Esophagus mucosa (tissue), 1 donor: ENCODE measurements at regions not wholly inside any gene's neighbourhood (a gene's known extent, or its start where the extent isn't known, plus 50 kb on each side); places are given as distances from the start of the nearest gene placed in this dataset.
"Not testable (repeated sequence)": the region's sequence is repeated elsewhere in the genome, so short reads cannot be mapped to it uniquely, and the experiment has no call there.

Source experiments
- ATAC-seq: fragments of 200-7000 bp; cut with Tn5 transposase; one replicate; pipeline ENCODE4 v1.9.1; 2020
- donor health status: DM: yes; HTN: yes; CAD: no.

DNA sequence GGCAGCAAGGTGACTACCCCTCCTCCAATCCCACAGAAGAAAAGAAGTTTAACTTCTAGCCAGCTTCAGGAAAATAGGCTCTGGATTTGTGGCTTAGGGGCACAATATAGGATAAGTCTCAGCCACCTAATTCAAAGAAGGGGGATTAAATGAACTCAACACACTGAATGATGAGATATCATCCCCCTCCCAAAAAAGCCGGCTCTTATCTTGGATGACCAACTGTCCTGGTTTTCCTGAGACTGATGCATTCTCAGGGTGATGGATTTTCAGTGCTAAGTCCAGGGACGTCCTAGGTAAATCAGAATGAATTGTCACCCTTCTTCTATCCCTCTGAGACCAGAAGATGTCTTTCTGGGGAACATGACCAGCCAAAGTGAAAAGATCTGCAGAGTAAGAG lies 487.0 kb upstream of the PROK2 start:
- ATAC-seq = no peak

DNA sequence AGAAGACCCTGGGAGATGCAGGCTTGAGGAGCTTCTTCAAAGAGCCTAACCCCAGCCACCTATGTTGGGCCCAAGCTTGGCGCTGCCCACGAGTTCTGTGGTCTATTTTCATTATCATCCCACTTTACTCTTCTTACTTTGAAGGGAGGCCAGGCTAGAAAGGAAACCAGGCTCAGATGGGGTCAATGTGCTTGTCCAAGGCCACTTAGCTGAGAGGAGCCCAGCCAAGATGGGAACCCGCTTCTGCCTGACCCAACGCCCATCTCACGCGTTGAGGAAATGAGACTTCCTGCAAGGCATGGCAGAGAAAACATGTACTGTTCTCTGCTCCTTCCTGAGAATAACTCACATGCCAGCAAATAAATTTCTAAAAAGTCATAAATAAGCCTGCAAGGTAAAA lies 486.3 kb upstream of the PROK2 start:
- ATAC-seq = peak; percentile 15

DNA sequence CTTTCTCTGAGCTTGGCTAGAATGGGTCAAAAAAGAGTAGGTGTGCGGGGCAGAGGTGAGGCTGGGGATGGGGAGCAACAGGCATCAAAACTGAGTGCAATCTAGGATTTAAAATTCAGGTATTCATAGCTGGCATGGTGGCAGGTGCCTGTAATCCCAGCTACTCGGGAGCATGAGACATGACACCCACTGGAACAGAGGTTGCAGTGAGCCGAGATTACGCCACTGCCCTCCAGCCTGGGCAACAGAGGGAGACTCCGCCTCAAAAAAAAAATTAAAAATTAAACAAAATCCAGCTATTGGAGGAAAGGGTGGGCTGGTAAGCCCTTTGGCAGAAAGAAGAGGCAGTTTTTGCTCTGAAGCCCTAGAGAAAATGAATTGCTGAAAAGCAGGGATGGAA lies 485.8 kb upstream of the PROK2 start:
- ATAC-seq = no peak

DNA sequence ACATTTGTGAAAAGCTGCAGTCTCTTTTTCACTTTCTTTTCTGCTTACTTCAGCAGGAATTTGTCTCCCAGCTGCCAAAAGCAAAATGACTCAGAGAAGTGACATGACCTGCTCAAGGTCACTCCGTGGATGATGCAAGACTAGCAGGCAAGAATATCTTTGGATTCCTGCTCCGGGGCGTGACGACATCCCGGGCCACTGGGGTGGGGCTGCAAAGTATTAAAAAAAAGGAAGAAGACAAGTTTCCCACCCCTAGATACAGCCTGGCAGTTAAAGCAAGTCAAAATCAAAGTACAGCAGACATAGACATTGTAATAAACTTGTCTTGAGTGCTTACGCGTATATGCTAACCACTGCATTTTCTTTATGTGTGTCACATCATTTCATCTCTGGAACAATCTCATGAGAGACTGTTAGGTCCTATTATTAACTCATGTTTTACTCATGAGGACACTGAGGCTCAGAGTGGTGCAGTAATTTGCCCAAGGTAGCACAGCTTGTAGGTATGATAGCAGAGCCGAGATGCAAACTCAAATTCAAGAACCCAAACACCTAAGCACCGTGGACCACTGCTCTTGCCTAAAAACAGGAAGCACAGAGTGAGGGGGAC lies 485.2 kb upstream of the PROK2 start:
- peak; percentile 87 for ATAC-seq

DNA sequence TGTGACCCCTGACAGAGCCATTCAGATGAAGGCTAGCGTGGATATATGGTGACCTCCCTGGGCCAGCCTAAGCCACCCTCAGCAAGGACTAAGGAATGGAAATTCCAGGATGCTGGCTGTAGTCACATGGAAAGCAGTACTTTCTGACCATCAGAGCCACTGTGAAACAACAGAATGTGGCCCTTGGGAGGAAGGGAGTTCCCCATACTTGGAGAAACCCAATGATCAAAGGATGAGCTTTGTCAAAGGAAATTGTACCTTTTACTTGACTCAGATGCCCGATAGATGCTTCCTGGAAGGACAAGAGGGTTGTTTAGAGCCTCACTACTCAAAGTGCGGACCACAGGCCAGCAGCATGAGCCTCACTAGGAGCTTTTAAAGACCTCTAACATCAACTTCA lies 484.5 kb upstream of the PROK2 start:
- ATAC-seq = no peak

DNA sequence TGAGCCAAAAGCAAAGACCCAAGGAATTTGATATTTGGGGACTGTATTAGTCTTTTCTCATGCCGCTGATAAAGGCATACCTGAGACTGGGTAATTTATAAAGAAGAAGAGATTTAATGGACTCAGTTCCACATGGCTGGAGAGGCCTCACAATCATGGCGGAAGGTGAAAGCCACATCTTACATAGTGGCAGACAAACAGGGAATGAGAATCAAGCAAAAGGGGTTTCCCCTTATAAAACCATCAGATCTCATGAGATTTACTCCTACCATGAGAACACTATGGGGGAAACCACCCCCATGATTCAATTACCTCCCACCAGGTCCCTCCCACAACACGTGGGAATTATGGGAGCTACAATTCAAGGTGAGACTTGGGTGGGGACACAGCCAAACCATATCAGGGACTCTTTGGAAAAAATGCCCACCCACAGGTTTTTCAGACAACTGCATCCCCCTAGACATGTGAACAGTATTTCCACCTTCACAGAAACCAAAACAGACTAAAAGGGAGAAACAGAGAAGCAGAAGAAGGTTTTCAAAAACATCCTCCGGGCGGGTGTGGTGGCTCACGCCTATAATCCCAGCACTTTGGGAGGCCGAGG lies 482.1 kb upstream of the PROK2 start:
- ATAC-seq = not testable (repeated sequence)

DNA sequence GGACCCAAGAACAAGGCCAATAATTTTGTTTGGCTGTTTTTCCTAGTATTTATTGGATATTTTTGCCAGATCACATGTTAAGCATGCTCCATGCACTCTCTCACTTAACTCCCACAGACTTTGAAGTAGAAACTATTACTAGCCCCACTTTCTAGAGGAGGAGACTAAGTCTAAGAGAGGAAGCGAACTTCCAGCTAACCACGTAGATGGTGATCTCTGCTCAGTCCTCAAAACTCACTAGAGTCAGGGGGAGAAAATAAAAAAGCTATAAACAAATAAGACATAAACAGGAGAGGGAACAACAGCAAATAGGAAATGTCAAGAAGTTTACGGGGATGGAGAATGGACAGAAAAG lies 481.0 kb upstream of the PROK2 start:
- no peak for ATAC-seq

DNA sequence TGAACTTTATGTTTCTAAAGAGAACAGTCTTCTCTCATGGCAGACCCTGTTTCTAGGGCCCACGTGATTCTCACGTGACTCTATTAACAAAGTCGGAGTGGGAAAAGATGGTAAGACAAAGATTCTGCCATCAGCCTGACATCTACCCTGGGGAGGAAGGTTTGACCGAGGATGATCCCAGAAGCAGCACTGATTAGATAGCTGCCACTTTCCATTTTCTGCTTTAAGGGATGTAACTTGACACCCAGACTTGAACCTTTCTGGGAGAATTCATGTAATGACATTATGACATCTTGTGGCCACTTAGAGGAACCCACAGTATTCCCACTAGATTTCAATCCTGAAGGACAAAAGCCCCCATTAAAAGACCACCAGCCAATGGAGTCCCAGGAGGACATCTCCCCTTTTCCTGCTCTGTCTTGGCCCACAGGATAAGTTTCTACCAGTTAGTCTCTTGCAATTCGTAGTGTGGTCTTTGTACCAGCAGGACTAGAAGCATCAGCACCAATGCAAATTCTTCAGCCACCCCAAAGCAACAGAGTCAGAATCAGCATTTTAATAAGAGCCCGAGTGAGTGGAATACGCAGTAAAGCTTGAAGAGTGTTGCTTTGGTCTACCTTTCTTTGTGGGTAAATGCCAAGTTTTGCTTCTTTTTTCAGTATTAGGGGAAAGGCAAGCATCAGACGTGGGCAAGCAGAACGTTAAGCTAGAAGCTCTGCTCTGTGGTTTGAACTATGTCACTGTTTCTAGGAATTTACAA lies 480.5 kb upstream of the PROK2 start:
- ATAC-seq = no peak

DNA sequence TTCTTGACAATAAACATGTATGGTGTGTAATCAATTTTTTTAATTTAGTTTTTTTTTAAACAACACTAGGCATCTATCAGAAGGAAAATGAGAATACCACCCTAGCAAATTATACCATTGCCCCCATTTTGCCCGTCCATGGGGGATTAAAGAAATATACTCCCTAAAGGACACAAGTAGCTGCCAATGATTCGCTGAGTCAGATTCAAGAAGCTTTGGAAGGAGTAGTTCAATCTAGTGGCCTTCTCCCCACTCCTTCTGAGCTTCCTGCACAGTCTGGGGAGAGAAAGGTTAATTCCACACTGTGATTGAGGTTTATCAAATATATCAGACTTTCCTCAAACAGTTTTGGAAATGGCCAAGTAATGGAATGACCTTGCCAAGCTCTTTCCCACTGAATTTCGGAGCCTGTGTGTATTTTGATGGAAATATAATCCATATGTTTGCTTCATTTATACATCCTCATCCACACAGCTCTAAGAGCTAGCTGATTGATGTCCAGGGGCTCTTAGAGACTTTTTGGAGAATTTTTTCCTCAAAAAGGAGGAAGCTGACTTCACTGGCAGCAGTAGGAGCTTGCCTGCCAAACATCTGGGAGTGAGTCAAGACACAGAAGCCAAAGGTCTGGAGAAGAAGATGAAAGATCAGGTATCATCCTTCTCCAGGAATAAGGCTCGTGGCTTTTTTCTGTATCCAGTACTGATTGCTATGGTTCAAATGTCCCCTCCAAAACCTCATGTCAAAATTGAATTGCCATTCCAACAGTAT lies 478.5 kb upstream of the PROK2 start:
- no peak for ATAC-seq

DNA sequence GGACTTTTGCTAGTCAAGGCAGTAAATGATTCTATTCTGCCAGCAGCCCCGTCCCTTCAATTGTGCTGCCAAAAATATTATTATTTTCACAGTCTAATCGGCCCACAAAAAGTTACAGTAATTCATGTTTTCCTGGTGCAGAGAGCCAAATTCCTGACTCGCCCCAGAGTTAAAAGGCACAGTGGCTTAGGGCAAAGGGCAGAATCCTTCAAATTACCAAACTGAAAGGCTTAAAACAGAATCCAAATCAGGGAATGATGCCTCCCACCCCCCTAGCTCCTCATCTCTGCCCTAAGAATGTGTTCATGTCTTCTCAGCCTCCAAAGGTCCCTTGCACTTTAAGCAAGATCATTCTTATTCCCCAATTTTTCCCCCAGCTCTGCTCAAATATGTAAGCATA lies 477.8 kb upstream of the PROK2 start:
- no peak for ATAC-seq

DNA sequence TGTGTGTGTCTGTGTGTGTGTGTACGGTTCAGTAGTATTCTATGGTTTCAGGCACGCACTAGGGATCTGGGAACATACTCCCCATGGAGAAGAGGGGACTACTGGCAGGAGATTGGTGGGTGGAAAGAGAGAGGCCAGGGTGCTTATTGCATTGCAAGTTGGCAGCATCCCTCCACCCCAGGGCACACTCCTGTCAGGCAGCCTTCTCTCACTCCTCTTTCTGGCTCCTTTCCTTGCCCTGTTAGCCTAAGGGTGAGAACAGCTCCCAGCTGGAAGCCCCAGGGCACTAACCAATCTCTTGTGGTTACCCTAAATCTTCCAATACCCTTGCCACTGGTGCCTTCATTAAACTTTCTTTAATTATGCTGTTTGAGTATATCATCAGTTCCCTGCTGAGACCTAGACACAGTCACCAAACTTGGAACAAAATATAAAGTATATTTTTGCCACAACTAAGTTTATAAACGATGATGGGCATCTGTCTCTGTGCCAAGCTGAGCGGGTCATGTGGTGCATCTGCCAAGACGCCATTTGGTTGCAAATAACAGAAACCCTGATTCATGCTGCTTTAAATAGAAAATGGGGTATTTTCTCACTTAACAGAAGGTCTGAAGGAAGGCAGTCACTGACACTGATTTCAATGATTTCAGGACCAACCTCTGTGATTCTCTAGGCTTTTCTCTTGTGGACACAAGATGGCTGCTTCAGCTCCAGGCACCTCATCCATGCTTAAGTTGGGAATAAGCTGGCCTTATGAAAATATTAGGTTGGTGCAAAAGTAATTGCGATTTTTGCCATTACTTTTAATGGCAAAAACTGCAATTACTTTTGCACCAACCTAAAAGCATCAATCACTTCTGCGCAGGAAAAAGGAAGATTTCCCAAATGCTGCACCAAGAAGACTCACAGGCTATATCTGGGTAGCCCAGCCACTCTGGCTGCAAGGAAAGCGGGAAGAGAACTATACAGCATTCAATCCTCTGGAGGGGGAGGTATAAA lies 476.9 kb upstream of the PROK2 start:
- ATAC-seq = no peak

DNA sequence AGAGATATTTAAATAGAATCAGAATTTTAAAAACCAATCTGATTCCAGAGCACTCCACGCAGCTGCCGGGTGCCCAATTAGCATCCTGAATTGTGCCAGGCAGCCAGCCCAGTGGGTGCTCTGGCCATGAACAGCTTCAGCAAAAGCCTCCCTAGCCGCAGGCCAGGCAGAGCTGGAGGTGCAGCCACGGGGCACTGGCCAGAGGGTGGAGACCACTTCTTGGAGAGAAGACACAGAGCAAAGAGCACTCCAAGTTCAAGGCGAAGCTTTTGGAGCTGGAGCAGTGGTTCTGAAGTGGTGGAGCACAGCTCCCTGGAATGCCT lies 475.6 kb upstream of the PROK2 start:
- no peak for ATAC-seq

DNA sequence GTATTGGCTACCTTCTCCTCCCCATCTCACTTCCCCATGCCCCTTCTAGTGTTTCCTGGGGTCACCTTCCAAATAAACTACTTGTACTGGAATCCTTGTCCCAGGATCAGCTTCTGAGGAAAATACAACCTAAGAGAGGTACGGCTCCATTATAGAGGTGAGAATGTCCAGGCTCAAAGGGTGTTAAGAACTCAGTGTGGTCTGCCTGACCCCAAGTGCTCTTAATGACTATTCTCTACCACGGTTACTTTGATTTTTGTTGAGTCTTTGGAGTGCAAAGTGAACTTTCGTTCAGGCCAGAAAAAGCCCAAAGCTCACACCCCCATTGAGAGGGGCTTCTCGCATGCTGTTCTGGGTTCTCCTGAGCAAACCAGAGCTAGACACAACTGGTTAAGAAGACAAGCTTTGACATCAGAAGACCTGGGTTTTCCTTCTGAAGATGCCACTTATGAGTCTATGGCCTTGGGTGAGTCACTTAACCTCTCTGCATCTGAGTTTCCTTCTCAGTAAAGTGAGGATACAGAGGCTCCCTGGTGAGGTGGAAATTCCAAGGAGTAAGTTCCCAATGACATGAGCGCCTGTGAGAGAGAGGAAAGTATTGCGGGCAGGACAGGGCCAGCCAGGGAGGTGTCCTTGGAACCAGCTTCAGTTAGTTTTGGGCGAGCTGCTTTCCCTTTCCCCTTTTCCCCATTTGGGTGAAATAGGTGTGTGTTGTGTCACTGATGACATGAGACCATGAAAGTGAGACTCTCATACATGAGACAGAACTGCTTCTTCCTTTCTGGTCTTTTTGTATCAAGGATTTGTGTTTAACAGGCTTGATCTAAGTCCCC lies 475.0 kb upstream of the PROK2 start:
- ATAC-seq = no peak

DNA sequence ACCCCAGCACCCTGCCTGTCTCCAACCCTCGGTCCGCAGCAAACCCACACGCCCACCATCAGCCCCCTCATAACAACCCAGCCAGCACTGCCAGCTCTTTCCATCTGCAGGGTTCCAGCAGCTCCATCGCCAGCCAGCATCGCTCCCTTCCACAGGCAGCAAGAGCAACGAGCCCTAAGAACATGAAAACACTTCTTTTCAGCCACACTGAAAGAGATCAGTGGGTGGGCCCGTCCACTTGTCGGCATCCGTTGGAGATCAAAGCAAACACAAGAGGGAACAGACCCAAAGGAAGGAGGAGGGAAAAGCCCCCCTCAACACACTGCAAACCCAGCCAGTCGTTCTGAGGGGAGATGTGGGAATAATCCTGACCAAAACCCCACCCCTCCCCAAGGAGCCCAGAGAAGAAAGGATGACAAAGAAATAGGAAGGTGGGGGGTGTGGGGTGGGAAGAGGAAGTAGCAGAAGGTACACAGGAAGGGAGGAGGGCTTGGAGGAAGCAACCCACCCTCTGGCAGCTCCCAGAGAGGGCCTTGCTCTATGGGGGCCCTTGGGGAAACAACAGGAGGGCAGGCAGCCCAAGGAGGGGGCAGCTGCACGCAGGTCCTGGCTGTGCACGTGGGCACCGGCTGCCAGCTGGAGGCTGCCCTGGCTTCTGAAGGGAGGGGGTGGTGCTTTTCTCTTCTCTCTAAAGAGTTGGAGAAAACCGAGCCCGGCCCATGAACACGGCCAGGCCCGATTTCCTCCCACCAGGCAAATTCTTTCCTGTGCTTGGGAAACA lies 473.6 kb upstream of the PROK2 start:
- no peak for ATAC-seq

DNA sequence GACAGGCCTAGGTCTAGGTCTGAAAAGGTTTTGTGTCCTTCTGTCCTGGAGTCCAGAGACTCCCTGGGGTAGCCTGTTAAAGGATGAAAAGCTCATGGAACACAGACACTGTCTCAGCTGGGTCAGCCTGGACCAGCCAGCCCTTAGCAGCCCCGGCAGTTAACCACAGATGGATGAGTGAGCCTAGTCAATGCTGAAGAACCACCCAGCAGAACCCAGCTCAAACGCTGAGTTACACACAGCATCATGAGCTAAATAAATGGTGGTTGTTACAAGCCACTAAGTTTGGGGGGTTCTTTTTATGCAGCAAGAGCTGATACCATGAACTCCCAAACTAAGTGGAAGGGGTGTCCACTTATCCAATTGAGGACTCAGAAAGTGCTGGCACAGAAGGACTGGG lies 472.8 kb upstream of the PROK2 start:
- ATAC-seq = no peak

DNA sequence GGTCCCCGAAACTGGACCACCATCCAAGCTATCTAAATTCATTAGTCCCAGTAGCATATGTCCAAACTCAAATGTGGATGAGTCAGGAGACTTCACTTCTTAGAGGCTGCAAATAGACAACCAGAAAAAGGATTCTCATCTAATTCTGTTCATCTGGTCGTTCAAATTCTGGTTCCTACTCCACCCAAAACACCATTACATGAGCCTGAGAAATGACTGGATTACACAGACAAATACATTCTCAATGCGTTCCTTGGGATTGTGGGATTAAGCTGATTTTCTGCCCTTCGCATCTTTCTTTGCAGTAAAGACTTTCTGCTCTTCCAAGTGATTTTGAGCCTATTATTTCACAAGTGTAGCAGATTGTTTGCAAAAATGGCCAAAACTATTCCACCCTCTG lies 472.3 kb upstream of the PROK2 start:
- no peak for ATAC-seq

DNA sequence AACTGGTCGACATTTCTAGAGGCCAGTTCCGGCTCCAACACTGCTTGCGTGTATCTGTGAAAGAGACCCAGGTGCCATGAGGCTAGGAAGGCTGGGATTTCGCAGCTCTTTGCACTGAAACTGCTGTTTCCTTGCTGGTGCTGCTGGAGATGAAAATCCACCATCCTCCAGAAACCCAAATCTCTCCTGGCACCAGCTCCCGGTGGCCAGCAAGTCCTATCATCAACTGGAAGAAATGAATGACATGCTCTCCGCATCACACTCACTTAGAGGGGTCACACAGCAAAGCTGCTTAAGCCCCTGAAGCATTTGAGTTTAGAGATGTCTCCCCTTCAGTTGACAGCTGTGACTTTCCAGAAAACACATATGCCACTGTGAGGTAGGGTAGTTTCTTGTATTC lies 471.8 kb upstream of the PROK2 start:
- no peak for ATAC-seq

DNA sequence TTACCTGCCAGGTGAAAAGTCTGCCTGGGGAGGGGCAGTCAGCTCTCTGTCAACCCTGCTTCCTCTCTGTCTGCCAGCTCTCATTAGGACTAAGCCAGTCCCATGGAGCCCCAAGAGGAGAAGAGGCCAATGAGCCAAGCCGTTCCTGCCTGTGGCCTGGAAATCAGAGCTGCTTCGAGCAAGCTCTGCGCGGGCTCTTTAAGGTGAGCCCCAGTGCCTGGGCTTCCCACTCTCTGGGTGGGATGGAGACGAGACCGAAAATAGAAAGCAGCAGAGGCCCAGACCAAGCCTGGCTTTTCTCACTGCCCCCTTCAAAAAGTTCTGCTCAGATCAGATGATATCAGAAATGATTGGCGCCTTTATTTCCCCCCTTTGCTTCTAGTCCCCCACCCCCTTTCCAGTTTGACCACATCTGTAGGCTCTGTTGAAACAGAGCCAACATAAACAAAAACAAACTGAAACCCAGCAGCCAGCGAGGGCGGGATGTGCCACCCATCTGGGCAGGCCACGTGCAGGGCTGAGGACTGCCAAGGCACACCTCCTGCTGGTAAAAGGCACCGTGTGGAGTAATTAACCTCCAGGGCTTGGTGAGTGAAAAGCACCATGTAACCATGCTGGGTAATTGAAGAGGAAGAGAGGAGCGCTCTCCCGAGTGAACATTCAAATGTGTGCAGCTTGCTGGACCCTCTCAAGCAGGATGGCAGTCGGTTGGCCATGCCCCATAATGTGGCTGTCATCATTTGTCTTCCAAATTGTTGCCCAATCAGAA lies 471.0 kb upstream of the PROK2 start:
- ATAC-seq = peak; percentile 88

DNA sequence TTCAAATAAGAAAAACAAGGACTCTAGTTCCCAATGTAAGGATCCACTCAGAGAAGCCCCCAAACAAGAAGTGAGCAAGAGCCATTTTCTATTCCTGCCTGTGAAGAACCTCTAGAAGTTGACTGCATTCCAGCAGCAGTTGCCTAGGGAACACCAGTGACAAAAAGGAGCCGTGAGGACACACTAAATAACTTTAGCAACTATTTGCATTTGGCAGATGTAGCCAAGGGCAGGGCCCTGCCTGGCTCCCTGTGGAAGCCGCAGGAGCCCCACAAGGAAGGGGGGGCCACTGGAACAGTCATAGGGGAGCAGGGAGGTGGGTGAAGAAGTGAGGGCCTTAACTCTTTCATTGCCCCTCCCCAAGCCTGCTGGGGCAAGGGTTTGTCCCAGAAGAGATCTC lies 470.2 kb upstream of the PROK2 start:
- ATAC-seq = peak; percentile 41

DNA sequence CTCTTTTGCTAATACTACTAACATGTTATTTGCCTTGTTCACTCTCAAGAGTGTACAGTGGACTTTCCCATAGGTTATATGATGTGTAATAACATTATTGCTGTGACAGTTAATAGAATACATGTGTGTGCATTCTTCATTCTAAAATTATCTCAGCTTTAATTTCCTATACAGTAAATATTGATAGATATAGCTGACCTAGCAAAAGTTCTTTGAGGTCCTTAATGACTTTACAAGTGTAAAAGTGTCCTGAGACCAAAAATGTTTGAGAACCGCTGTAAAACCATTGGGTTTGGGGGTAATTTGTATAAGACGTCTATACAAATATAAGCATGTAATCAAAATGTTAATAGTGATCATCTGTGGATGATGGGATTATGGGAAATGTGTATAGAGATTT lies 469.5 kb upstream of the PROK2 start:
- no peak for ATAC-seq
